ENCODE measurements at regions not wholly inside any gene's neighbourhood (a gene's known extent, or its start where the extent isn't known, plus 50 kb on each side); places are given as distances from the start of the nearest gene placed in this dataset.

DNA sequence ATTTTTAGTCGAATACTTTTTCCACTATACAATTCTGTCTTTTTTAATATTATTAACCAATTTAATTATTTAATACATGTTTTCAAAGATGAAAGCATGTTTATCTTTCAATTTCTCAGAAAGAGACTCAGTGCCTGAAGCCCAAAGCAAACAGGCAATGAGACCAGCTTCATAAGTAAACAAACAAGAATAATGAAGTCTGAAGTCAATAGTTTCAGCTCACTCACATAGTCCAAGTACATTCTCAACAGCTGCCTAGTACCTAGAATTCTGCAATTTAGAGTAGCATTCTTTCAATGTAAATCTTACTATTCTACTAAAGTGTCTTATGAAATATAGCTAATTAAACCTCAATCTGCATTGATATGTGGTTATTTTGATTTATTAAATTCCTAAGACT is 626.5 kb upstream of the NRSN1 start:
- H3K27me3 ChIP-seq, result no peaks in the 10 kb centered on the region
- H3K4me1 ChIP-seq, result no peaks in the 10 kb centered on the region
- 81 to 87% methylated on average over 1 of the region's 1 CpG for WGBS, 2 donors
- no peak for DNase-seq (ENCODE audit: low spot score in 2 of 2)
- no peaks in the 10 kb centered on the region for H3K9me3 ChIP-seq
- no peaks in the 10 kb centered on the region for H3K36me3 ChIP-seq
- H3K4me3 ChIP-seq, result no peak overlapping the region
- no peak for TF ChIP-seq EP300 (IDR thresholded peaks at IDR 0.05)
- TF ChIP-seq, protein P1, sequence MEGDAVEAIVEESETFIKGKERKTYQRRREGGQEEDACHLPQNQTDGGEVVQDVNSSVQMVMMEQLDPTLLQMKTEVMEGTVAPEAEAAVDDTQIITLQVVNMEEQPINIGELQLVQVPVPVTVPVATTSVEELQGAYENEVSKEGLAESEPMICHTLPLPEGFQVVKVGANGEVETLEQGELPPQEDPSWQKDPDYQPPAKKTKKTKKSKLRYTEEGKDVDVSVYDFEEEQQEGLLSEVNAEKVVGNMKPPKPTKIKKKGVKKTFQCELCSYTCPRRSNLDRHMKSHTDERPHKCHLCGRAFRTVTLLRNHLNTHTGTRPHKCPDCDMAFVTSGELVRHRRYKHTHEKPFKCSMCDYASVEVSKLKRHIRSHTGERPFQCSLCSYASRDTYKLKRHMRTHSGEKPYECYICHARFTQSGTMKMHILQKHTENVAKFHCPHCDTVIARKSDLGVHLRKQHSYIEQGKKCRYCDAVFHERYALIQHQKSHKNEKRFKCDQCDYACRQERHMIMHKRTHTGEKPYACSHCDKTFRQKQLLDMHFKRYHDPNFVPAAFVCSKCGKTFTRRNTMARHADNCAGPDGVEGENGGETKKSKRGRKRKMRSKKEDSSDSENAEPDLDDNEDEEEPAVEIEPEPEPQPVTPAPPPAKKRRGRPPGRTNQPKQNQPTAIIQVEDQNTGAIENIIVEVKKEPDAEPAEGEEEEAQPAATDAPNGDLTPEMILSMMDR (IDR thresholded peaks at IDR 0.05), result no peak
- no peak for TF ChIP-seq POLR2A (IDR thresholded peaks at IDR 0.05)
- H3K27ac ChIP-seq, result no peak overlapping the region

DNA sequence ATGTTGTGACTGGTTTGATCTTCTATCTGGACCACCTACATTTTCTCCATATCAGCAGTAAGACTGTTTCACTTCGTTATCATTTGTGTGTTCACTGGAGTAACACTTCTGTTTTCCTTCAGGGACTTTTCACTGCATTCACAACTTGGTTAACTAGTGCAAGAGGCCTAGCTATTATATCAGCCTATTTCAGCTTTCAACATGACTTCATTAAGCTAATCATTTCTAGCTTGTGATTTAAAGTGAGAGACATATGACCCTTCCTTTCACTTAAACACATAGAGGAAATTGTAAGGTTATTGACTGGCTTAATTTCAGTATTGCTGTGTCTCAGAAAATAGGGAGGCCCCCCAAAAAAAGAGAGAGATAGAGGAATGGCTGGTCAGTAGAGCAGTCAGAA is 622.8 kb upstream of the NRSN1 start:
- no peak overlapping the region for H3K4me3 ChIP-seq
- WGBS, 2 donors, result 75 to 77% methylated on average over 1 of the region's 1 CpG
- TF ChIP-seq, protein P1 (IDR thresholded peaks at IDR 0.05), result no peak
- TF ChIP-seq EP300 (IDR thresholded peaks at IDR 0.05), result no peak
- no peak for TF ChIP-seq POLR2A (IDR thresholded peaks at IDR 0.05)

DNA sequence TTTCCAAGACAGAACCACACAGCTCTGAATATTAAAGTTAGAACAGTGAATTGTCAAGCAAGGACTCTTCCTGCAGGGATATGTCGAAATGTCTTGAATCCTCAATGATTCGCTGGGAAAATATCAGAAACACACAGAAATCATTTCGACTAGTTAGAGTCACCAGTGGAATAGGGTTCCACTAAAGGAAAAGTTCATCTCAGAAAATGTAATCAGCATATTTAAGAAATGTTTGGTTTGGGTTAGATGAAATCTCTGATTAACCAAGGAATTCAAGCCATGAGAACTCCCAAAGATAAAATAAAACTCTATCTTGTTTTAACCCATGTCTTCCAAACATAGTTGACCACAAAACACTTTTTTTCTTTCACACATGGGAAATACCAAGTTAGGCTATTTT is 621.0 kb upstream of the NRSN1 start:
- H3K27me3 ChIP-seq, result no peaks in the 10 kb centered on the region
- no peak overlapping the region for H3K27ac ChIP-seq
- H3K9me3 ChIP-seq, result no peaks in the 10 kb centered on the region
- H3K4me1 ChIP-seq, result no peaks in the 10 kb centered on the region
- no peak overlapping the region for H3K4me3 ChIP-seq
- WGBS, 2 donors, result 85 to 88% methylated on average over 3 of the region's 3 CpGs
- H3K36me3 ChIP-seq, result no peaks in the 10 kb centered on the region
- TF ChIP-seq, protein P1 (IDR thresholded peaks at IDR 0.05), result no peak
- TF ChIP-seq EP300 (IDR thresholded peaks at IDR 0.05), result no peak
- TF ChIP-seq POLR2A (IDR thresholded peaks at IDR 0.05), result no peak
- no peak for DNase-seq (ENCODE audit: low spot score in 2 of 2)

More for the DNA sequence above, 622.8 kb upstream of the NRSN1 start:
- DNase-seq (ENCODE audit: low spot score in 2 of 2), result no peak
- no peaks in the 10 kb centered on the region for H3K27me3 ChIP-seq
- no peaks in the 10 kb centered on the region for H3K4me1 ChIP-seq
- H3K36me3 ChIP-seq, result no peaks in the 10 kb centered on the region
- no peak overlapping the region for H3K27ac ChIP-seq
- H3K9me3 ChIP-seq, result no peaks in the 10 kb centered on the region

DNA sequence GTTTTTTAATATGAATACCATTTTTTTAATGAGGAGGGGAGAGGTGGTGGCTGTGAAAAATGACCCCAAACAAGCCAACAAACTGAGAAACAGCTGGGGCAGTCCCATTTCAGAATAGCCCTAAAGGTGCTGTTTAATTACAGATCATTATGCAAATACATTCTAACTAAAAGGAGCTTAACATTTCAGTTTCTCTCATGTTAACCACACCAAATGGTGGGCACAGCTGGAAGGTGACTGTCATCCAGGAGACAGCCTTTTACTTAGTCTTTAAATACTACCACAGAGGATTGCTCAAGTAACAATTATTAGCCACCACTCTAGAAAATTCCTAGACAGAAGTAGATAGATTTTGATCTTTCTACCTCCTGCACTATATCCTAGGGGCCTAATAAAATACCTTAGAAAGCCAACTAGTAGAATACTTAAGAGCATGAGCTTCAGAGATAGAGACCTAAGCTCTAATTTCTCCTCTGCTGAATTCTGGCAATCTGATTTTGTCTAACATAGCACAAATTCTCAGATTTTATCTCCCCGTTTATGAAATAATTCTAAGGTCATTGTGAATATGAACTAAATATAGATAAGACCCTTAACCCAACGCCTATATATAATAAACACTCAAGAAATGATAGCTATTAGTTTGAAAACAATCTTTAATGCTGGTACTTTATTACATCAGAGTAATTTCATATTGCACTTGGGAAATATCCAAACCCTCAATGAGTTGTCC is 615.1 kb upstream of the NRSN1 start:
- Histone ChIP-seq H3K27me3 (no peaks in the 10 kb centered on the region), H3K27ac (no peak overlapping the region), H3K9me3 (no peaks in the 10 kb centered on the region), H3K36me3 (no peaks in the 10 kb centered on the region), H3K4me3 (no peak overlapping the region), H3K4me1 (no peaks in the 10 kb centered on the region)
- 50 to 64% methylated on average over 2 of the region's 2 CpGs for WGBS, 2 donors
- no peak for TF ChIP-seq POLR2A (IDR thresholded peaks at IDR 0.05)
- TF ChIP-seq, protein P1 (IDR thresholded peaks at IDR 0.05), result no peak
- TF ChIP-seq EP300 (IDR thresholded peaks at IDR 0.05), result no peak
- no peak for DNase-seq (ENCODE audit: low spot score in 2 of 2)

DNA sequence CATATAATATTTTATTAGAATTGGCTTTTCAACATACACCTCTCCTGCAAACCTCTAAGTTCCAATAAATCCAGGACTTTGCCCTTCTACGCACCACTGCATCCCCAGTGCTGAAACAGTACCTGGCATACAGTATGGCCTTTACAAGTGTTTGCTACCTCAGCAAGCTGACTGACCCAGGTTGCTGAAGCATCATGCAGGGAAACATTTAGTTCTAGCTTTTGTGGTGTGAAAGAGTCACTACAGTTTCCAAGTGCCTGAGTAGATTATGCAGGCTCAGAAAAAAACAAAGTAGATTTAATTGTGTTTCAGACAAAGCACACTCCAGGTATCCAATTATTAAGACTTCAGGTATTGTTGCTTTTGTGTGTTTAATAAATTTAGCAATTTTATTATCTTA is 614.2 kb upstream of the NRSN1 start:
- no peaks in the 10 kb centered on the region for H3K27me3 ChIP-seq
- H3K36me3 ChIP-seq, result no peaks in the 10 kb centered on the region
- no peaks in the 10 kb centered on the region for H3K4me1 ChIP-seq
- WGBS, 2 donors, result 100% methylated on average over 1 of the region's 1 CpG
- no peak overlapping the region for H3K27ac ChIP-seq
- H3K4me3 ChIP-seq, result no peak overlapping the region
- H3K9me3 ChIP-seq, result no peaks in the 10 kb centered on the region
- DNase-seq (ENCODE audit: low spot score in 2 of 2), result no peak
- TF ChIP-seq EP300 (IDR thresholded peaks at IDR 0.05) (no peak), POLR2A (IDR thresholded peaks at IDR 0.05) (no peak)
- TF ChIP-seq, protein P1 (IDR thresholded peaks at IDR 0.05), result no peak

Data from tibial nerve (tissue), 4 donors.